Activated naive CD4-positive, alpha-beta T cell treated with anti-CD3 and anti-CD28 coated beads, Interleukin-2, amount 50 U/mL, for 24 hours (primary cell): ENCODE measurements at regions not wholly inside any gene's neighbourhood (a gene's known extent, or its start where the extent isn't known, plus 50 kb on each side); places are given as distances from the start of the nearest gene placed in this dataset.

Experiments
- H3K27ac Mint-ChIP-seq: one replicate; pipeline ENCODE4 v1.8.0; 2021; ENCODE audit warnings: mild to moderate bottlenecking, mixed read lengths
- H3K27me3 Mint-ChIP-seq: one replicate; pipeline ENCODE4 v1.8.0; 2021; ENCODE audit warnings: mixed read lengths
- H3K36me3 Mint-ChIP-seq: one replicate; pipeline ENCODE4 v1.8.0; 2021; ENCODE audit warnings: mixed read lengths
- H3K4me1 Mint-ChIP-seq: one replicate; pipeline ENCODE4 v1.8.0; 2021; ENCODE audit warnings: mixed read lengths
- H3K4me3 Mint-ChIP-seq: one replicate; pipeline ENCODE4 v1.8.0; 2021; ENCODE audit warnings: mild to moderate bottlenecking, mixed read lengths
- H3K9me3 Mint-ChIP-seq: one replicate; pipeline ENCODE4 v1.8.0; 2021; ENCODE audit warnings: mixed read lengths

GRCh38 chr14:62626416-62626815 lies 418.8 kb downstream of the KCNH5 start:
- Mint-ChIP-seq H3K27ac (no peak overlapping the region), H3K4me1 (no peaks in the 10 kb centered on the region), H3K36me3 (no peaks in the 10 kb centered on the region), H3K4me3 (no peak overlapping the region), H3K27me3 (peaks cover 3% of the 10 kb centered on the region), H3K9me3 (peaks cover 15% of the 10 kb centered on the region)

- no peaks in the 10 kb centered on the region for H3K4me1 Mint-ChIP-seq
- peaks cover 17% of the 10 kb centered on the region for H3K9me3 Mint-ChIP-seq
- peaks cover 1% of the 10 kb centered on the region for H3K27me3 Mint-ChIP-seq
- no peak overlapping the region for H3K27ac Mint-ChIP-seq
- peaks cover 2% of the 10 kb centered on the region for H3K36me3 Mint-ChIP-seq
- no peak overlapping the region for H3K4me3 Mint-ChIP-seq
Measured at GRCh38 chr14:62629176-62629725, 416.0 kb downstream of the KCNH5 start.

GRCh38 chr14:62631176-62631575 lies 414.1 kb downstream of the KCNH5 start:
- peaks cover 16% of the 10 kb centered on the region for H3K9me3 Mint-ChIP-seq
- no peaks in the 10 kb centered on the region for H3K4me1 Mint-ChIP-seq
- H3K27me3 Mint-ChIP-seq, result peaks cover 1% of the 10 kb centered on the region
- no peak overlapping the region for H3K27ac Mint-ChIP-seq
- peaks cover 2% of the 10 kb centered on the region for H3K36me3 Mint-ChIP-seq
- H3K4me3 Mint-ChIP-seq, result no peak overlapping the region

GRCh38 chr14:62632771-62633170 lies 412.5 kb downstream of the KCNH5 start:
- H3K27me3 Mint-ChIP-seq, result peaks cover 1% of the 10 kb centered on the region
- H3K9me3 Mint-ChIP-seq, result peaks cover 16% of the 10 kb centered on the region
- no peak overlapping the region for H3K27ac Mint-ChIP-seq
- no peak overlapping the region for H3K4me3 Mint-ChIP-seq
- peaks cover 2% of the 10 kb centered on the region for H3K36me3 Mint-ChIP-seq
- H3K4me1 Mint-ChIP-seq, result no peaks in the 10 kb centered on the region

GRCh38 chr14:62645649-62646048 lies 399.6 kb downstream of the KCNH5 start:
- Mint-ChIP-seq H3K27ac (no peak overlapping the region), H3K4me1 (no peaks in the 10 kb centered on the region), H3K9me3 (no peaks in the 10 kb centered on the region), H3K36me3 (no peaks in the 10 kb centered on the region), H3K4me3 (no peak overlapping the region), H3K27me3 (no peaks in the 10 kb centered on the region)
